HG03103 (cell line): ENCODE measurements at regions not wholly inside any gene's neighbourhood (a gene's known extent, or its start where the extent isn't known, plus 50 kb on each side); places are given as distances from the start of the nearest gene placed in this dataset.

Source experiments
- ATAC-seq: cut with Tn5 transposase; IDR thresholded peaks from one replicate; pipeline ENCODE4 v1.9.1; 2021; ENCODE audit warnings: low read depth; ENCODE audit not compliant: unreplicated experiment

DNA sequence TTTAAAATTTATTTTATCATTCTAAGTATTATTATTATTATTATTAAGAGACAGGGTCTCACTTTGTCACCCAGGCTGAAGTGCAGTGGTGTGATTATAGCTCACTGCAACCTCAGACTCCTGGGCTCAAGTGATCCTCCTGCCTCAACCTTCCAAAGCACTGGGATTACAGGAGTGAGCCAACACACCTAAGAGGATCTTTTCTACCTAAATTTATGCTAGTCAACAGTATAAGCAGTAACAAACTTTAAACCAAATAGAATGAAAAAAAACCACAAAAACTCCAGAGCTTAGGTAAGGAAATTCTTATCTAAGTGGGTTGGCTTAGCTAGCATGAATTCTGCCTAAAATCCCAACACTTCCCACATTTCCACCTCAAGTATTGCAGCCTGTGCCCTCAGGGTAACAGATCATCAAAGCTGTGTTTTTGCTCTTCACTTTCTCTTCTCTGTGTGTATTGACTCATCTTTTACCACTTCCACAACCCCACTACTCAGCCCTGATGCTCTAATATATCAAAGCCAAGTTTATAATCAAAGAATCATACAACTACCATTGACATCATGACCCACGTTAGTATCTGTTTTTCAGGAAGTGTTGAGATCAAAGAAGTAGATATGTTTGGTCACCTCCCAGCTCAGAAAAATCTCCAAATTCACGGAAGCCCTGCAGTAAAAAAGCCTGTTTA is 93.7 kb upstream of the SPON1 start:
- ATAC-seq: no peak

DNA sequence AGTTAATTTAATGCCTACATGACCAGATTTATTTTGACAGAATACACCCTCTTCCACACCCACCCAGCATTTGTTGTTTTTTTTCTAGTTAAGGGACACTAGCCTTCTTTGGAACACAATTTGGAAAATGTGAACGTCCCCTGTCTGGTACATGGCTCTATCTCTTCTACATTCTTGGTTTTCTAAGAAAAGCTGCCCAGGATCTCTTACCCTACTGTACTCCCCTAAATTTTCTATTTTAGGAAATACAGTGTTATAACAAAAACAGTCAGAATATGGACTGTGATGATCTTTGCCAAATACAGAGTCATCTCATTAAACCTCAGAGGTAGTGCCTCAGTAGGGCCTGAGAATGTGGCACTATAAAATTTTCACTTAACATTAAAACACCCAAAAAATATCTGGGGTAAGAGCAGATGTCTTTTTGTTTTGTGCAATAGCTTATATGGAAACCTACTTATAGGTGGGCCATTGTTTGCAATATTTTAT is 93.1 kb upstream of the SPON1 start:
- ATAC-seq: no peak

DNA sequence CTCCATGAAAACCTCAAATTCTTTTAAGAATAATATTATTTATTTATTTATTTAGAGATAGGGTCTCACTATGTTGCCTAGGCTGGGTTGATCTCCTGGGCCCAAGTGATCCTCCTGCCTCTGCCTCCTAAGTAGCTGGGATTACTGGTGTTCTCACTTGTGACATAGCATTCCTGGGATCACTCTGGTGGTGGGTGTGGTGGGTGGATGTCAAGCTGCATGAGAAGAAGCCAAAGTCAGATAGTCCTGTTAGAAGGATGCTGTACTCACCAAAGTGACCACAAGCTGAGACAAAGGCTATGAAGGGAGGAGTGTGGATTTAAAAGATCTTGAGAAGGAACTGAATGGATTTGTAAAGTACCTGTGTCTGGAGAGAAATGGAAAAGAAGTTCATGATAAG is 87.9 kb upstream of the SPON1 start:
- no peak for ATAC-seq

DNA sequence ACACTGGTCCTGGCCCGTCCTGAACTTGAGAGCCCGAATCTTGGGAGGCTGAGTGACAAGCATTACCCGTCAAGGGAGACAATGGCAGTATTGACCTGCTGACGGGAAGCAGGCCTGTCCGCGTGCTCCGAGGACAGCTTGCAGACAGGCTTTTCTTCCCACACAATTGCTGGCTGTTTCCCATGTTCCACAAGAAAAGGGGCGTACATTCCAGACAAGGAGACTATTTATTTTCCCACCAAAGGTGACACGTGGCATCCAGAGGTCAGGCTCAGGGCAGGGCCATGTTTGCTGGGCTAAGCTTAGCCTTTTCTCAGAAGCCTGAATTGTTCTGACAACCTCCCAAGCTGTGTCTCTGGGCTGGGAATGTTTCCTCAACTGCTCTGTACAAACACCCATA is 86.9 kb upstream of the SPON1 start:
- no peak for ATAC-seq

DNA sequence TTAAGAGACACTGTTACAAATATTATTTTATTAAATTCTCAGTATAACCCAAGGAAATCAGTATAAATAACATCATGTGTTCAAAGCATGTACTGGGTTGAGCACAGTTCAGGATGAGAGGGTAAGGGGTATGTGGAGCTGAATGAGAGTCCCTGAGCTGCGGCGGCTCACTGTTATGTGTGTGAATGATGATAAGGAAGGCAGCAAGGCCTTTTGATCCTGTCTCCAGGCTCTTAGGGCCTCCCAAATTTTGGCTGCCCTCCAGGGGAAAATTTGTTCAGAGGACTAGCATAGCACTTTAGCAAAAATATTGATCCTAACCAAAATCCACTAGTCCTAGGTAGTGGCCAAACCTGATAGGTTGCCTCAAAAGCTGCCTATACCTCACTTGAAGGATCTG is 86.1 kb upstream of the SPON1 start:
- ATAC-seq: no peak

DNA sequence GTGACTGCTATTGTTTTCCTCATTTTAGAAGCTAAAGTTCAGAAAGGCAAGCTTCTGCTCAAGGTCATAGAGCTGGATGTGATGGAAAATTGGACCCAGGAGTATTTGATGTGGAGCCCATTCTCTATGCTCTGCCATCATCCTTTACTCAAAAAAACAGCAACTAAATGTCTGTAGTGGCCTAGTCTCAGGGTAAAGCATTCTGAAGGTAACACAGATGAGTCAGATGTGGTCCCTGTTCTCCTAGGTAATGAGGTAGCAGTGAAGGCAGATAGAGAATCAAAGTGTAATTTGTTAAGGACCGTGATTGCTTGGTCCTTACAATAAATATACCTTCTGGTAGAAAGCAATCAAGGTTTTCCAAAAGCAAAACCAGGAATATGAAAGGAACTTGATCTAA is 84.4 kb upstream of the SPON1 start:
- no peak for ATAC-seq

DNA sequence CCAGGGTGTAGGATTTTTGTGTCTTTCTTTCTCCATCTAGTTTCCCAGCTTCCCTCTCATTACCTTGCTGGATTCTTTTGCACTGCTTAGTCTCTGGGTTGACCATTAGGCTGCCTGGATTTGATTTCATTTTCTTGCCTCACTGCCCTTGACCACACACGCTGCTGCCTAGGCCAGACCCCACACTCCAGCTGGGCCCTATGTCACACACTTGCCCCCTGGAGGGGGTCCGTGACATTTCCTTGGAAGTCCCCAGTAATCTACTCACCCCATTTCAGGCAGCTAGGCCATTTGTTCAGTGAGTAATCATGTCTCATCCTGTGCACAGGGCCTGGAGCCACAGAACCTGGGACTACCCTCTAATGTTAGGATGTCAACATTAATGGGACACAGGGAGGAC is 81.9 kb upstream of the SPON1 start:
- ATAC-seq: no peak

DNA sequence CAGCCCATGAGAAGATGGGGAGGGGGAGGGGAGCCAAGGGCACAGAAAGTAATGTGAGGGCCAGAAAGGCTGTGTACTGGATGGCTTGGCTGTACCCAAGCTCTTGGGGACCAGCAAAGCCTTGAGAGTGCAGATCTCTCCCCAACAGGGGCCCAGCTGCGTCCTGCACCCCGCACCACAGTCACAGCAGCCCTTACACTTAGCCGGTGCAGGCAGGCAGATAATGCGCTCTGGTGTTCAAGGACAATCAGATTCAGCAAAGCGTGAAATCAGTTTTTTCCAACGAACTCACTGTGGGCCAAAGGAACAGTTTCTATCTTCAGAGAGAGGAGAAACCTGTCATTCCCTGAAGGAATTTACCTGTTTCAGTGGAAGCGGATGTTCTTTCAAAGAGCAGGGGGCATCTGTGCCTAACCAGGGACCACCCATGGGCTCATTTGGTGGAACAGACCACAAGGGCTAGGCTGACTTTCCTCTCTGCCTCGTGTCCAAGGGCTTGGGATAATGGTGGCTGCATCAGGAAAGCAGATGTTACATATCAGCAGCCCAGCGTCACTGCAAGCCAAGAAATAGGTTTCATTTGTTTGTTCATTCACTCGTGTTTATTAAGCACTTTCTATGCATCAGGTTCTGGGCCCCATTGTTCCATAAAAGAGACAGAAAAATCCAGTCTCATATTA is 81.2 kb upstream of the SPON1 start:
- ATAC-seq: no peak

DNA sequence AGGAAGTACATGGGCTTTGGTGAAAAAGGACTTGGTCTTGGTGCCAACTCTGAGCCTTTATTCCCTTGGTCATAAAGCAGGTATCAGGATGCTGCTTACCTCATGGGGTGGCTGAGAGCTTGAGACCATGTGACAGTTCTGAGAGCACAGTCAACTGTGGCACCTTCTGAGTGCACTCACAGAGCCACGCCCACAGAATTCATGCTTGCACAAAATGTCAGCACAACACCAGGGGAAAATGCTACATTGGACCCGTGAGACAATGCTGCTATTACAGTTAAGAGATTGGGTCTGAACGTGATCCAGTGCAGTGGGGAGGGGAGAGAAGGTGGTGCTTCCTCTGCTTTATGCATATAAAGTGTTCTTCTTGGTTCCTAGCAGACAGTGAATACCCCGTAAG is 79.5 kb upstream of the SPON1 start:
- peak; percentile 85 for ATAC-seq

DNA sequence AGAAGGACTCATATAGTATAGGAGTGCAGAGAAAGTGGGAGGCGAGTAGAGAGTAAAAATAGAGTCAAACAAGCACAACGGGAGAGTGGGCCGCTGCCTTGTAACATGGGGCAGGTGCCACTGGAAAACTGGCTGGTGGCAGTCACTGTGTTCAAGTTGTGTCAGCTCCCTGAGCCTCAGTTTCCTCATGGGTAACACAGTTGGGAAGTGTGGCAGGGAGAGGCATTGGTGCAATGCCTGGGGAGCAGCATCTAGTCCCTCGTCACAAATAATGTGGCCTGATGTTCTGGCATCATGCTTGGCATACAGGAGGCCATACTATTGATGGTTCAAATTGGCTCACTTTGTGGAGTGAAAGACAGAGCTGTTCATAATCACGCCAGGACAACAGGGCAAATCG is 78.9 kb upstream of the SPON1 start:
- ATAC-seq: no peak

DNA sequence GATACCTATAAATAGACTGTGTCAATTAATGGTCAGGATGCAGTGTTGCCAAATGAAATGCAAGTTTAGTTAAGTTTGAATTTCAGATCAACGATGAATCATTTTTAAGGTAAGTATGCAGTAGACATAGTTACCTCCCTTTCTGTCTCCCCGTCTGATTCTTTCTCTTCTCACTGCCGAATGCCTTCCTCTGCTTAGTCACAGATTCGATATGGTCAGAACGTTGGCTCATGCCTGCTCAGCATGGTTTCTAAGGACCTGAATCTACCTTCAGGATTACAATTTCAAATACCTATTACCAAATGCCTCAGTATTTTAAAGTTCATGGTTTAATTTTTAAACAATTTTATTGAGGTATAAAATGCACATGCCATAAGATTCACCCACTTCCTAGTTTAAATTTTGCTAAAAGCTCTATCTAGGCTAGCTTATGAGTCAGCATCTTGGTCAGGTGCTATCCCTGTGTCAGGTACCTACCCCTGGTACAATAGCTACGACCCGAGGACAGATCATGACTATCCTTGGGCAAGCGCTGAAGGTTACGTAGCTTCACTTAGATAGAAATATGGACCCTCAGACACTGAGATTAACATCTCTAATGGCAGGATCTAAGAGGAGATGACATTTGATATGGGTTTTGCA is 78.2 kb upstream of the SPON1 start:
- ATAC-seq: no peak

DNA sequence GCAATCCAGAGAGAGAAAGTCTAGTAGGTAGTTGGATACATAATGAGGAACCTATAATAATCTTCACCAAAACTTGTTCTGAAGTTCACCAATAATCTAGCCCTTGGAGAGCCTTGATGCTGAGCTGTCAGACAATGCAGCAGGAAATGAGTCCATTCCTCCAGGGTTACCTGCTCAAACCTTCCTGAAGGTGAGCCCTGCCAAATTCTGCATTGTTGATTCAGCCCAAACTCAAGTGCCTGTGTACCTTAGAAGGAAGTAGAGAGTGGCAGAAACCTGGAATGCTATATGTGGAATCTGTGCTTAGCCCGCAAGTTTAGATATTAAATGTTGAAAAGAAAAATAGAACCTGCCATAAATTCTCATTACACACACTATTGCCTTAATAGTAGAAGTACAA is 77.4 kb upstream of the SPON1 start:
- ATAC-seq: no peak

DNA sequence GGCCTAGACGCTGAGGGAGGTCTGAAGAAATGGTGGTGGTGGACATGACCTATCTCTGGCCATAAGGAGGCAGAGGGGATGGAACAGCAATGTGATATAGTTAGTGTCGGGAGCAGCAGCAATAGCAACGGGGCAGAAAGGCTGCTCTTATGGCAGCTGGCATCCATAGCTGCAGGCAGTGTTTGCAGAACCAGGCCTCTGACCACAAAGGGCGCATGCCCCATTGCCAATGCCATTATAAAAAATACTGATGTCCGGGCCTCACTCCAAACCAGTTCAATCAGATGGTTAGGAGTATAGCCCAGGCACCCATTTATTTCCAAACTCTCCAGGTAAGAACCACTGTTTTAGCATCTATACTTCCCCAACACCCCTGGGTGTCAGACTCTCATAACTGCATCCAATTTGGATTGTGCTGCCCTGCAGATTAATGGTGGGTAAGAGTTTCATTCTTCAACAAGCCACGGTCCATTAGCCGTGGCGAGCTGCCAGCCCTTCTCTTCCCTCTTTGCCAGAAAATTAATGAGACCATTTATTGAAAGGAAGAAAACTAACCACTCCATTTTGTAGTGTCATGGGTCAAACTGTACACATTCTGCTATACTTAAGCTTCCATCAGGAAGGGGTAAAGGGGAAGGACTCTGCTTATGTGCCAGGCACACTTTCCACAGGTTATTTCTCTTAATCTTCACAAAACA is 72.8 kb upstream of the SPON1 start:
- ATAC-seq: no peak

DNA sequence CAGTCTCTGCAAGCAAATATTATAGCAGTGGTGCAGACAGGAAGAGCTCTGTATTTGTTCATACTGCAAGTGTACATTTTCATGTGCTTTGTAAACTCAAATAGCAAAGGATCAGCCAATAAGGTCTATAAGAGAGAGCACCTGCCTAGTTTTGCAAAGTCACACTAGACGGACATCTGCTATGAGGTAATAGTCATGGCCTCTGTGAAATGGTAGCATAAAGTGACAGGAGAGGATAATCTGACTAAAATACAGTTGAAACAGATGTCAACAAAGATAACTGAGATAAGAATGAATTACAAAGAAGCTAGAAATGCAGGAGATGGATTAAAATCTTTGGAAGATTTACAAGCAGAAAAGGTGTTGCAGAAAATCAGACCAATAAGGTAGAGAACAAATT is 70.6 kb upstream of the SPON1 start:
- ATAC-seq: no peak

DNA sequence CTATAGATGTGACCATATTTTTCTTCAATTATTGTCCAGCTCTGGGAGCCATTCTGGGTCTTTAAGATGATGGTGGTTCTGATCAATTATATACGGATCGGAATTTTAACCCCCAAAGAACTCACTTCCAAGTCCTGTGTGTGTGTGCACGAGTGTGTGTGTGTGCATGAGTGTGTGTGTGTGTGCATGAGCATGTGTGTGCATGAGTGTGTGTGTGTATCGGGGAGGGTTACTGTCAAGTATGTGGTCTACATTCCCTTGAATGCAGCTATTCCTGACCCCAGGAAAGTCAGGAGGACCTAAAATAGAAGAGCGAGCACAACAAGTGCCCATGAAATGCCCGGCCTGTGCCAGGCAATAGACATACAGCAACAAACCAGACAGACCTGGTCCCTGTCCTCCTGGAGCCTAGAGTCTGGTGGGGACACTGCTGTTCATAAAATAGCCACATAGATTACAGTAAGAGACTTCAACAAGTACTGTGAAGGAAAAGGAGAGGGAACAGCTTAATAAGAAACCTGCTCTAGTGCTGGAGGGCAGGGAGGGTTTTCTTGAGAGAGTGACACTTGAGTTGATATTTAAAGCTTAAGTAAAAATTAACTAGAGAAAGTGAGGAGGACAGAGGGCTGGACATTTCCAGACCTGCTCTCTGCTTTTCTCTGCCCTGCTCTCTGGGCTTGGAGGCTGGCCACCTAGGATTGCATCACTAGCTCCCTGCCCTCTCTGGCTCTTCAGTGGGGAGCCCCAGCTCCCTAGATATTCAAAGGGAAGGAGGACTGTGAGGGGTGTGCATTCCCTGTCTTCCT is 66.1 kb upstream of the SPON1 start:
- no peak for ATAC-seq

DNA sequence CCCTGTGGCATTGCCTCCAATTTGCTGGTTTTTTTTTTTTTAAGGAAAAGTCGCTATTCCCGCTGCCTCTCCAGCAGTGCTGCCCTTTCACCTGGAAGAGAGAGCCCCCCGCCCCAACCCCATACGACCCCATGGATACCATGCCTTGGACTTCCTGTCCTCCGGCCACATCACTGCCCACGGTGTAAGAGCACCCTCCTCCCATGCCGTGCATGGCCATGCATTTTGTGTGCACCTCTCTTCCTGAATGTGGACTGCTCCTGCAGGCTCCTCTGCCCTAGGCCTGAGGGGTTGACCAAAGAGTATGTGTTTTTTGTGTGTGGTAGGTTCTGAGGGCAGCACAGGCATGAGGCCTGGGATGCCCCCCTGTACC is 65.6 kb upstream of the SPON1 start:
- ATAC-seq: no peak

DNA sequence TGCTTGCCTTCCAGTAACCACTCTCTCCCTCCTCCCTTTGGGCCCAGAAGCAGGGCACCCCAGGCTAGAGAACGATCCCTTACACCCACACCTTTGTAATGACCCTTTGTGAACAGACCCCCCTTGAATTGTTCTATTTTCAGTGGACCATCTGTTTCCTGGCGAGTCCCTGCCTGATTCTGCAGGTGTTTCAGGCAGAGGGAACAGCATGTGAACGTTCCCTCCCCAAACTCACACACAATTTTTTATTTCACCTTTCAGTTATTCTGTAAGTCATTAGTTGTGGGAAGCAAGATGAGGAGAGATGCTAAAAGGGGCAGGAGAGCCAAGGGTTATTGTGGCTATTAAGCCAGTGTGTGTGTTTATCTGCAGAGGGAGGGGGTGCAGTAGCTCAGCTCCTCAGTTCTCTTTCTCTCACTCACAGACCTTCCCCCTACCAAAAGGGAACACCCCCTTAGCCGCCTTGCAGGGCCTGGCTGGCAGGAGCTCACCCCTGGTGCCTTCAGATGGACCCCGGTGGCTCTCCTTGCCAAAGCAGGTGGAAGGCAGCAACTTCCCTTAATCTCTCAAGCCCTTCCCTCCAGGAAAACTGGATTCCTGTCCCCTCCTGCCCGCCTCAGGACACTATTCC is 64.8 kb upstream of the SPON1 start:
- ATAC-seq: no peak

DNA sequence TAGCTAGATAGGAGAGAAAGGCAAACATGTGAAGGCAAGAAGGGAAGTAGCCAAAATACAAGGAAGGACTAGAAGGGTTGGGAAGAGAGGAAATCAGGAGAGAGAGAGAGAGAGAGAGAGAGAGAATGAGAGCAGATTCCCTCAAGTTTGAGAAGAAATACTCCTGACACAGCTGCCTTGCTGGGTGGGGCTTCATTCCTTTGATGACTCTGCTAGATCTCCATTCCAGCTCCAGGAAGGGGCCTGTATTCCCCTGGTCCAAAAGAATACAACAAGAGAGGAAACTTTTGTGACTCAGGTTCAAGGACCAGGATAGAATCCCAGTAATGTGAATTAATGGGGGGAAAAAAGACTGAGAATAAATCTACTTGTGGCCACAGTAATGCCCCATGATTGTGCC is 62.9 kb upstream of the SPON1 start:
- ATAC-seq: no peak

DNA sequence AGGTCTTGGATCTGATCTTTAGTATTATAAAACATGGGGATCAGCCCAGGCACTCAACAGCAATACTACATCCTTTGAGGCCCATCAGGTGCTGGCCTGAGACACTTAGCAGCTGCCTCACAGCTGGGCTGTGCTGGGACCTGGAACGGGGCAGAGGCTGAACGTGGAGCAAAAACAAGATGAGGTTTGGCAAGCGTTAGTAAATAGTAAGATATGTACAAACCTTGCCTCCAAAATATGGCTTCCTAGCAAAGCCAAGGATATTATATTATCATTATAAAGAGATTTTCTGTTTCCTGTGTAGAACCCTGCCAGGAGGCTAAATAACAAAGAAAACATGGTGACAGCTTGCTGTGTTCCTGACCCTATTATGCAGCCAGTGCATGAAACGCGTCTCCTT is 60.0 kb upstream of the SPON1 start:
- no peak for ATAC-seq

DNA sequence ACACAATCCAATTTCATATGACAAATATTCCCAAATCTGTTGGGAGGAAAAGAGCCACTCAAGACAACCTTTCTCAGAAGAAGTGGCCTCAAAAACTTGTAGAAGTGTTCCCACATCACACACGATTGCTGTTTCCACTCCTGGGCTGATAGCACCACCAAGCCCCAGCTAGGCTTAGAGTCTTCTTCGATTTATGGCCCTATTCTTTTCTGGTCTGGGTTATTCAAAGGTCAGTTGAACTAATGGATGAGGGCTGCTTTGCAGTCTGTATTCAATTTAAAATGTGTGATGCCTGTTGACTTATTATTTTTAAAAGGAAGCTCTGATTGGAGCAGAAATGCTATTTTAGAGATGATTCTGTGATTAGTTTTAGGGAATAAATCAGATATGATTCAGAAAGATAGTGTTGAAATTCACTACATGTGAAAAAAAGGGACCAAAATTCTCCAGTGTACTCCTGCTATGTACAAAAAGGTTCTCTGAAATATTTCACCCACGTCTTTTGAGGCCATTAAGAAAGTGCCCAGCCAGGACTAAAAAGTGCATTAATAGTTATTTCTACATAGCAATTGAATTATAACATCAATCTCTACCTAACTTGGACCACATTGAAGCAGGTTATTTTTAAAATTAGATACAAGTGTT is 57.3 kb upstream of the SPON1 start:
- no peak for ATAC-seq
